DMS53 (cell line): ENCODE measurements at regions not wholly inside any gene's neighbourhood (a gene's known extent, or its start where the extent isn't known, plus 50 kb on each side); places are given as distances from the start of the nearest gene placed in this dataset.

Source experiments
- DNase-seq: peaks from one replicate; lab custom pipeline; 2025; lab: John Stamatoyannopoulos, UW

- peak; percentile 19 for DNase-seq
Observed at GRCh38 chrX:149274516-149275105, 230.5 kb downstream of the IDS start.

- no peak for DNase-seq
Observed at GRCh38 chrX:149272690-149273463, 232.2 kb downstream of the IDS start.

GRCh38 chrX:149267878-149268813 lies 237.0 kb downstream of the IDS start:
- no peak for DNase-seq

GRCh38 chrX:149262086-149262485 lies 243.0 kb downstream of the IDS start:
- DNase-seq = no peak

- DNase-seq = peak; percentile 4
Observed at GRCh38 chrX:149259241-149259640, 245.9 kb downstream of the IDS start.

GRCh38 chrX:149255860-149256259 lies 249.2 kb downstream of the IDS start:
- DNase-seq = no peak

GRCh38 chrX:149248073-149248625 lies 257.0 kb downstream of the IDS start:
- DNase-seq = no peak

- DNase-seq = no peak
Observed at GRCh38 chrX:149230689-149231088, 274.4 kb downstream of the IDS start.

GRCh38 chrX:149223854-149224253 lies 281.3 kb downstream of the IDS start:
- no peak for DNase-seq

GRCh38 chrX:149222040-149222439 lies 283.1 kb downstream of the IDS start:
- no peak for DNase-seq

GRCh38 chrX:149221230-149221629 lies 283.9 kb downstream of the IDS start:
- DNase-seq = no peak

GRCh38 chrX:149213264-149213663 lies 291.8 kb downstream of the IDS start:
- DNase-seq = no peak

- DNase-seq = no peak
Observed at GRCh38 chrX:149208307-149208706, 296.8 kb downstream of the IDS start.

GRCh38 chrX:149207518-149207917 lies 297.6 kb downstream of the IDS start:
- DNase-seq = no peak

GRCh38 chrX:149205937-149206336 lies 299.2 kb downstream of the IDS start:
- DNase-seq = no peak

GRCh38 chrX:149205081-149205480 lies 300.0 kb downstream of the IDS start:
- no peak for DNase-seq

- no peak for DNase-seq
Observed at GRCh38 chrX:149199734-149200133, 305.4 kb downstream of the IDS start.

- DNase-seq = no peak
Observed at GRCh38 chrX:149198980-149199732, 305.9 kb downstream of the IDS start.

- no peak for DNase-seq
Observed at GRCh38 chrX:149185087-149185486, 320.0 kb downstream of the IDS start.

GRCh38 chrX:149161435-149162088 lies 343.5 kb downstream of the IDS start:
- no peak for DNase-seq

GRCh38 chrX:149157976-149158375 lies 347.1 kb downstream of the IDS start:
- DNase-seq = no peak
